ENCODE measurements at regions not wholly inside any gene's neighbourhood (a gene's known extent, or its start where the extent isn't known, plus 50 kb on each side); places are given as distances from the start of the nearest gene placed in this dataset.

DNA sequence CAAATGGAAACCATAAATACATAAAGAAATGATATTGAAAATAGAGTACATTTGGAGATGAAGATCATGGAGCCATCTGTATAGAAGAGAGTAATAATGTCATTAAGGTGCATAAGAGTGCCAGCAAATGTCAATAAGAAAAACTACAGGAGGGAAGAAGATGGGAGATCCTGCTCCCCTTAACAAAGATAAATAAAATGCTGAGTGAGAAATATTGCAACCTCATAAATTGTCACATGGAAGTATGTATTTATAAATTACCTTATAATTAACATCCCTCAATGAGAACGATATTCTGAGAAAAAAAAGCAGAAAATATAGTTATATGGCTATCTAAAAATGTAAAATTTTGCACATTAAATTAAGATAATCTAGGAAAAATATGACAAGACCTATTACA is 155.2 kb upstream of the PRSS1 start:
- H3K4me3 ChIP-seq (ENCODE audit: low read depth, low read length) = no peak overlapping the region
- TF ChIP-seq, protein P1, sequence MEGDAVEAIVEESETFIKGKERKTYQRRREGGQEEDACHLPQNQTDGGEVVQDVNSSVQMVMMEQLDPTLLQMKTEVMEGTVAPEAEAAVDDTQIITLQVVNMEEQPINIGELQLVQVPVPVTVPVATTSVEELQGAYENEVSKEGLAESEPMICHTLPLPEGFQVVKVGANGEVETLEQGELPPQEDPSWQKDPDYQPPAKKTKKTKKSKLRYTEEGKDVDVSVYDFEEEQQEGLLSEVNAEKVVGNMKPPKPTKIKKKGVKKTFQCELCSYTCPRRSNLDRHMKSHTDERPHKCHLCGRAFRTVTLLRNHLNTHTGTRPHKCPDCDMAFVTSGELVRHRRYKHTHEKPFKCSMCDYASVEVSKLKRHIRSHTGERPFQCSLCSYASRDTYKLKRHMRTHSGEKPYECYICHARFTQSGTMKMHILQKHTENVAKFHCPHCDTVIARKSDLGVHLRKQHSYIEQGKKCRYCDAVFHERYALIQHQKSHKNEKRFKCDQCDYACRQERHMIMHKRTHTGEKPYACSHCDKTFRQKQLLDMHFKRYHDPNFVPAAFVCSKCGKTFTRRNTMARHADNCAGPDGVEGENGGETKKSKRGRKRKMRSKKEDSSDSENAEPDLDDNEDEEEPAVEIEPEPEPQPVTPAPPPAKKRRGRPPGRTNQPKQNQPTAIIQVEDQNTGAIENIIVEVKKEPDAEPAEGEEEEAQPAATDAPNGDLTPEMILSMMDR (IDR thresholded peaks at IDR 0.05; ENCODE audit: control insufficient read depth, extremely low read depth, insufficient read depth) = no peak
- DNase-seq (ENCODE audit: low read depth) = no peak

DNA sequence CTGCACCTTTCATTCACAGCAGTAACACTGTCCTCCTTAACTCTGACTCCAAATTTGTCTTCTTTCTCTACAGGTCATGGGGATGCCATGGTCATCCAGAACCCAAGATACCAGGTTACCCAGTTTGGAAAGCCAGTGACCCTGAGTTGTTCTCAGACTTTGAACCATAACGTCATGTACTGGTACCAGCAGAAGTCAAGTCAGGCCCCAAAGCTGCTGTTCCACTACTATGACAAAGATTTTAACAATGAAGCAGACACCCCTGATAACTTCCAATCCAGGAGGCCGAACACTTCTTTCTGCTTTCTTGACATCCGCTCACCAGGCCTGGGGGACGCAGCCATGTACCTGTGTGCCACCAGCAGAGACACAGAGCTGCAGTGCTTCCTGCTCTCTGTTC is 156.2 kb upstream of the PRSS1 start:
- no peak overlapping the region for H3K4me3 ChIP-seq (ENCODE audit: low read depth, low read length)
- TF ChIP-seq, protein P1 (IDR thresholded peaks at IDR 0.05; ENCODE audit: control insufficient read depth, extremely low read depth, insufficient read depth) = no peak
- no peak for DNase-seq (ENCODE audit: low read depth)

DNA sequence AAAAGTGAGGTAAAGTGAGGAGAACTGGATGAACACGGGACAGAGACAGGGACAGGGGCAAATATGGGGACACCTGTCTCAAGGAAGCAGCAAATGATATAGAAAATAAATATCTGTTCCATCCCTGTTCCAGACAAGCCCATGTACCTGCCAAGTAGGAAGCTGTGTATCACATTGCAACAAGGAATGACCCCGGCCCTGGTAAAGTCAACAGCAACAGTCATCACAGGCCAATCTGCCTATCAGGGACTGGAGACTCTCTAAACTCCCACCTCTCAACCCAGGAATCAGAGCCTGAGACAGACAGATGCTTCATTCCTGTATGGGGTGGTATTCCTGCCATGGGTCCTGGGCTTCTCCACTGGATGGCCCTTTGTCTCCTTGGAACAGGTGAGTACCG is 156.6 kb upstream of the PRSS1 start:
- no peak for DNase-seq (ENCODE audit: low read depth)
- TF ChIP-seq, protein P1 (IDR thresholded peaks at IDR 0.05; ENCODE audit: control insufficient read depth, extremely low read depth, insufficient read depth) = no peak
- H3K4me3 ChIP-seq (ENCODE audit: low read depth, low read length) = no peak overlapping the region

DNA sequence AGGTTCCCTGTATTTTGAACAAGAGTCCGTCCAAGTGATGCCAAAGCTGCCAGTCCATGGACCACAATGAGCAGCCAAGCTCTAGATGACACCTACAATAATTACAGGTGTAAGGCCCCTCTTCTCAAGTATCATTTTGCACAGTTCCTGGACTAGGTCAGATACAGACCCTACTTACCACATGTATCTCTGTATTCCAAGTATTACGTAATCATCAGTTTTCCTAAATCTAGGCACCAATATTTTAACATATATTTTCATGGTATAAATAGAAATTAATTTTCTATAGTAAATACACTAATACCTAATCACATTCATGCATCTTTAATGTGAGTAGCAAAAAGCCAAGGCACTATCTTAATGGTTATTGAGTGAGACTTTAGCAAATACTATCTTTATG is 157.0 kb upstream of the PRSS1 start:
- H3K4me3 ChIP-seq (ENCODE audit: low read depth, low read length) = no peak overlapping the region
- TF ChIP-seq, protein P1 (IDR thresholded peaks at IDR 0.05; ENCODE audit: control insufficient read depth, extremely low read depth, insufficient read depth) = no peak
- DNase-seq (ENCODE audit: low read depth) = no peak

DNA sequence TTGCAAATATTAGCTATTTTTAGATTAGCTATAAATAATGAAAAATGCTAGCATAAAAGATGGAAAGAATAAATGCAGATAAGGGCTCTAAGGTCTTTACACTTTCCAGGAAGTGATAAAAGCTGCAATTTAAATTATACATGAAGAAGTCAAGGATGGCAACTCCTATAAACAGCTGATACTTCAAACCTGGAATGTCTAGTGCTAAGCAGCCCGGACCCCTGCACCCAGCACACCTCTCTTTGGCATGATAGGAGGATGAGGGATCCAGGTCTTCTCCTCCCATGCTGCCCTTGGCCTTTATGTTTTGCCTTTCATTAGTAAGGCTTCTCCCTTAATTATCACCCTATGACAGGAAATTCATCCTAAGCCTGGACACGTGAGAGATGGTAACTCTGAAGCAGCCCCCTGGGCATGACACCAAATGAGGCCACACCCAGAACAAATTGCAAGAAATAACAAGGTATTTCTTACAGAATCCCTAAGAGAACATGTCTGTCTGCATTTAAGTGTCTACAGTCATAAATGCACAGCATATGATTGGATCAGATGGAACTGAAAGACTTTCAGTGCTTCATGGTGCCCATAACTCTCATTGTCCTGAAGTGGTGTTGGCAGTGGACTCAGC is 158.3 kb upstream of the PRSS1 start:
- DNase-seq (ENCODE audit: low read depth) = no peak
- TF ChIP-seq, protein P1 (IDR thresholded peaks at IDR 0.05; ENCODE audit: control insufficient read depth, extremely low read depth, insufficient read depth) = no peak
- no peak overlapping the region for H3K4me3 ChIP-seq (ENCODE audit: low read depth, low read length)

DNA sequence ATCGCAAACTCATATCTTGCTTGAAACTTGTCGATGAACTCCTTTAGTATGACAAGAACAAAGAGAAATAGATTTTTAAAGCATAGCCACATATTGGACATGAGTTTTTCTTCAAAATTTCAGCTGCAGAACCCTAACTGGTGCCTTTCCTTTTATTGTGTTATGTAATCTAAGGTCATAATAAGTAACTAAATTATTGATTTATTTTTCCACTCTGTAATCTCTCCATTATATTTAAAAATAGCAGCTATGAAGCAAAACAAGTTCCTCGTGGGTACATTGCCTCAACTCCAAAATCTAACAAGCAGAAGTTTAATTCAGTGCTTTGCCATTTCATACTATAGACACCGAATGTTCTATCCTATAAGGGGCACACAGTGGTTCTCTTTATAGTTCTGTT is 159.2 kb upstream of the PRSS1 start:
- H3K4me3 ChIP-seq (ENCODE audit: low read depth, low read length) = no peak overlapping the region
- TF ChIP-seq, protein P1 (IDR thresholded peaks at IDR 0.05; ENCODE audit: control insufficient read depth, extremely low read depth, insufficient read depth) = no peak
- DNase-seq (ENCODE audit: low read depth) = no peak

DNA sequence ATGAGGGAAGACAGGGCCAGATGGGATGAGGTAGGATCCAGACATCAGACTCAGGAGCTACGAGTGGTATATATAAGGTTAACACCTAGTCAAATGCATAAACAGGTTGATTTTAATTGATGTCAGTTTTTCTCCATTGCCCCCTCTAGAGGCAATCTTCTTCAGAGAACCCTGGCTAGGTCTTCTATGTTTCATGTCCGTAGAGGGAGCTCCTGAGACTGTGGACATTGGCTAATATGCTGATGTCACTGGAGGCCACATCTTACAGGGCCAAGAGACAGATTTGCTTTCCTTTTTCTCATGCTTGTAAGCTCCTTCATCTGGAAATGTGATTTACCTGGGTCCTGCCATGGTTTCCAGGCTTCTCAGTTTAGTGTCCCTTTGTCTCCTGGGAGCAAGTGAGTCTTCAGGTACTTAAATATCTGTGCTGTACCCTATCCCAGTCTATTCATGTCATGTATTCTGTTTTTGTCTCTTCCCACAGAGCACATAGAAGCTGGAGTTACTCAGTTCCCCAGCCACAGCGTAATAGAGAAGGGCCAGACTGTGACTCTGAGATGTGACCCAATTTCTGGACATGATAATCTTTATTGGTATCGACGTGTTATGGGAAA is 161.6 kb upstream of the PRSS1 start:
- DNase-seq (ENCODE audit: low read depth) = peak; percentile 39
- TF ChIP-seq, protein P1 (IDR thresholded peaks at IDR 0.05; ENCODE audit: control insufficient read depth, extremely low read depth, insufficient read depth) = peak; percentile 74
- no peak overlapping the region for H3K4me3 ChIP-seq (ENCODE audit: low read depth, low read length)
